K562 (cell line): ENCODE measurements at regions not wholly inside any gene's neighbourhood (a gene's known extent, or its start where the extent isn't known, plus 50 kb on each side); places are given as distances from the start of the nearest gene placed in this dataset.

Experiments used
- ATAC-seq: fragments of 200-7000 bp; cut with Tn5 transposase; 3 replicates; pipeline ENCODE4 v1.9.1; 2020; ENCODE audit warnings: moderate library complexity
- BruUV-seq: library from RNA; stranded (reverse); fragments of 400-500 nt; replicated peaks from 2 replicates; lab custom pipeline; 2021; lab: Mats Ljungman, UMichigan
- CTCF ChIA-PET: fragments of 300-600 bp; formaldehyde crosslinking; extraction: SDS; loops from one replicate; lab custom pipeline; 2021; ENCODE audit warnings: low intra/inter-chr PET ratio; lab: Yijun Ruan, JAX
- POLR2A ChIA-PET: fragments of 300-600, 350-650 bp; sonication (Branson Sonifier 250); formaldehyde crosslinking; extraction: SDS; loops from one replicate; lab custom pipeline; 2021; ENCODE audit warnings: antibody characterized with exemption, inconsistent platforms; lab: Yijun Ruan, JAX
- DNase-seq, 4 experiments: peaks; one replicate each; pipeline versions ENCODE4 v3.0.0 to v3.0.0-alpha.2; 2011 to 2018; ENCODE audit warnings: low spot score in 3 of 4, mixed read lengths in 3 of 4; ENCODE audit errors: extremely low read depth in 1 of 4
- FAIRE-seq: peaks from 2 replicates; lab custom pipeline; 2011; peaks lifted over from hg19 to GRCh38; lab: Jason Lieb, UNC
- H2AFZ ChIP-seq: 2 replicates; pipeline ENCODE4 v1.6.0; 2011; ENCODE audit warnings: low read depth, low read length, control low read depth, inconsistent platforms
- H3K27ac ChIP-seq: fragments of 200-600 bp; 3 replicates; pipeline ENCODE4 v1.8.0; 2011; ENCODE audit warnings: low read depth, mild to moderate bottlenecking, control low read depth, inconsistent platforms, low read length, moderate library complexity, mixed read lengths; ENCODE audit errors: extremely low read depth
- H3K27me3 ChIP-seq, 2 experiments: fragments of 300-600 bp in 1 of 2; 2 replicates in 1 of 2; 3 replicates in 1 of 2; pipeline versions ENCODE4 v1.6.0 to v1.8.0; 2011; ENCODE audit warnings: inconsistent platforms in 2 of 2, low read length in 2 of 2, mild to moderate bottlenecking in 1 of 2, mixed read lengths in 1 of 2, moderate library complexity in 1 of 2; ENCODE audit not compliant: control insufficient read depth in 2 of 2, insufficient read depth in 2 of 2
- H3K36me3 ChIP-seq: fragments of 300-600 bp; 3 replicates; pipeline ENCODE4 v1.8.0; 2011; ENCODE audit warnings: mild to moderate bottlenecking, low read length, inconsistent platforms; ENCODE audit not compliant: control insufficient read depth, insufficient read depth
- H3K4me1 ChIP-seq, 2 experiments: fragments of 200-600 bp in 1 of 2; replicated peaks in 1 of 2; 2 replicates in 1 of 2; 3 replicates in 1 of 2; pipeline versions ENCODE4 v1.5.1 to v1.8.0; 2011; ENCODE audit warnings: inconsistent platforms in 2 of 2, low read length in 2 of 2, mild to moderate bottlenecking in 1 of 2, mixed read lengths in 1 of 2, moderate library complexity in 1 of 2; ENCODE audit not compliant: control insufficient read depth in 2 of 2, insufficient read depth in 2 of 2
- H3K4me2 ChIP-seq: 2 replicates; pipeline ENCODE4 v1.6.1; 2011; ENCODE audit warnings: low read length, control low read depth, inconsistent platforms, mixed read lengths; ENCODE audit not compliant: insufficient read depth
- H3K4me3 ChIP-seq: fragments of 200-600 bp; sonication (generic), shearing (Covaris generic); 2 replicates; pipeline ENCODE4 v1.5.1; 2016; ENCODE audit warnings: control low read depth, inconsistent platforms
- H3K79me2 ChIP-seq: fragments of 200-600 bp; 3 replicates; pipeline ENCODE4 v1.8.0; 2011; ENCODE audit warnings: low read length, inconsistent platforms; ENCODE audit not compliant: control insufficient read depth, insufficient read depth
- H3K9ac ChIP-seq, 2 experiments: 2 replicates each; pipeline versions ENCODE4 v1.6.0 to v1.6.1; 2011; ENCODE audit warnings: low read depth in 2 of 2, low read length in 2 of 2, control low read depth in 1 of 2, inconsistent platforms in 1 of 2, mild to moderate bottlenecking in 1 of 2, mixed read lengths in 1 of 2; ENCODE audit not compliant: insufficient read depth in 1 of 2
- H3K9me1 ChIP-seq: one replicate; pipeline ENCODE4 v1.6.0; 2011; ENCODE audit warnings: inconsistent platforms, mild to moderate bottlenecking, low read length, moderate library complexity; ENCODE audit not compliant: control insufficient read depth, insufficient read depth
- H3K9me3 ChIP-seq: replicated peaks from 2 replicates; pipeline ENCODE4 v1.5.1; 2011; ENCODE audit warnings: low read depth, low read length, inconsistent platforms; ENCODE audit not compliant: control insufficient read depth, insufficient read depth
- H4K20me1 ChIP-seq: replicated peaks from 2 replicates; pipeline ENCODE4 v1.6.1; 2011; ENCODE audit warnings: low read length, inconsistent platforms, mixed read lengths; ENCODE audit not compliant: control insufficient read depth, insufficient read depth
- CSDE1 ChIP-seq, 2 experiments: fragments of 450-650 bp; IDR thresholded peaks; 2 replicates each; pipeline ENCODE4 v1.6.1; 2016; ENCODE audit warnings: mild to moderate bottlenecking in 1 of 2
- IRF2 ChIP-seq: sonication (generic); formaldehyde crosslinking; IDR thresholded peaks from 2 replicates; pipeline ENCODE4 v1.8.1; 2022; ENCODE audit warnings: mild to moderate bottlenecking, missing genetic modification reagents
- OTX1 ChIP-seq: fragments of 450-650 bp; formaldehyde crosslinking; IDR thresholded peaks from 2 replicates; pipeline ENCODE4 v1.4.0; 2022; ENCODE audit warnings: mild to moderate bottlenecking
- POLR2B ChIP-seq: fragments of 450-650 bp; IDR thresholded peaks from 2 replicates; pipeline ENCODE4 v1.6.1; 2018; ENCODE audit warnings: low read depth; ENCODE audit not compliant: partially characterized antibody
- WGBS: fragments of 100-300 bp; shearing (Covaris generic); methylation state at CpG from one replicate; pipeline ENCODE4 v1.1.6; 2016; ENCODE audit warnings: low coverage, mixed read lengths; ENCODE audit not compliant: insufficient coverage; ENCODE audit errors: missing lambda C conversion rate; 5-methylcytosine and 5-hydroxymethylcytosine counted together
- in situ Hi-C: fragments of 300-500 bp; cut with MboI; formaldehyde crosslinking; loops from 4 replicates; pipeline ENCODE4 v1.15.0; 2018; ENCODE audit warnings: inconsistent platforms, mixed read lengths
- intact Hi-C: fragments of 100-400 bp; cut with micrococcal nuclease; formaldehyde crosslinking; loops from 2 replicates; pipeline ENCODE4 v1.14.2; 2022
- TF ChIP-seq, protein P1 (sequence below): sonication (generic); formaldehyde crosslinking; IDR thresholded peaks from 2 replicates; pipeline ENCODE4 v1.8.0; 2022; ENCODE audit warnings: mild to moderate bottlenecking, missing genetic modification reagents
- TF ChIP-seq, protein P2 (sequence below): fragments of 450-650 bp; IDR thresholded peaks from 2 replicates; pipeline ENCODE4 v1.6.1; 2014; ENCODE audit warnings: low read depth, mild to moderate bottlenecking, moderate library complexity, borderline replicate concordance
- TF ChIP-seq, protein P3 (sequence below): fragments of 450-650 bp; formaldehyde crosslinking; conservative IDR thresholded peaks from 2 replicates; pipeline ENCODE4 v1.4.0; 2022; ENCODE audit warnings: mild to moderate bottlenecking, missing genetic modification characterization

DNA sequence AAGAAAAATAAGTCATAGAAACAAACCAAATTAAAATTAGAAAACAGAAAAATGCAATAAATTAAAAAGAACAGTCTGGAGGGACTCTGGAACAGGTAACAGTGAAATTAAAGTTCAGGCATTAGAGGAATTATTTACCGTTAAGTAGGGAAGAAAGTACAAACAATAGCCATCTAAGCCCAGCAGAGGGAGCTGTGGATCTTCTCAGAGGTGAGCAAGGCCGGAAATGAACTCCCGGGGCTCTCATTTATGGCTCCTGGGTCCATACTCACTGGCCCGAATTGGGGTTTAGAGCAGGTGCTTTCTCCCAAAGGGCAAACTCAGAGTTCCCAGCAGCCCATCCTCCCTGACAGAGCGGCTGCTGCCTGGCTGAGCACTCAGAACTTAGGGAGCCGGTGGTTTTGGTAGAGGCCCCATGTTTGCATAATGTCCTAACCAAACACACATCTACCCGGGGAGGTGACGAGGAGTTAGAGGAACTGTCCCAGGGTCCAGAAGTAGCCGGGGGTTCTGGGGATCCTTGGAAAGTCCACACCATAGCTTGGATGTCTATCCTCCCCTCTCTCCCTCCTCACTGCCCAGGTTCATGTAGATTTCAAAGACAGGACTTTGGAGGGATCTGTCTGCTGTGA is 87.8 kb upstream of the VPREB1 start (continued):
- TF ChIP-seq, protein P1, sequence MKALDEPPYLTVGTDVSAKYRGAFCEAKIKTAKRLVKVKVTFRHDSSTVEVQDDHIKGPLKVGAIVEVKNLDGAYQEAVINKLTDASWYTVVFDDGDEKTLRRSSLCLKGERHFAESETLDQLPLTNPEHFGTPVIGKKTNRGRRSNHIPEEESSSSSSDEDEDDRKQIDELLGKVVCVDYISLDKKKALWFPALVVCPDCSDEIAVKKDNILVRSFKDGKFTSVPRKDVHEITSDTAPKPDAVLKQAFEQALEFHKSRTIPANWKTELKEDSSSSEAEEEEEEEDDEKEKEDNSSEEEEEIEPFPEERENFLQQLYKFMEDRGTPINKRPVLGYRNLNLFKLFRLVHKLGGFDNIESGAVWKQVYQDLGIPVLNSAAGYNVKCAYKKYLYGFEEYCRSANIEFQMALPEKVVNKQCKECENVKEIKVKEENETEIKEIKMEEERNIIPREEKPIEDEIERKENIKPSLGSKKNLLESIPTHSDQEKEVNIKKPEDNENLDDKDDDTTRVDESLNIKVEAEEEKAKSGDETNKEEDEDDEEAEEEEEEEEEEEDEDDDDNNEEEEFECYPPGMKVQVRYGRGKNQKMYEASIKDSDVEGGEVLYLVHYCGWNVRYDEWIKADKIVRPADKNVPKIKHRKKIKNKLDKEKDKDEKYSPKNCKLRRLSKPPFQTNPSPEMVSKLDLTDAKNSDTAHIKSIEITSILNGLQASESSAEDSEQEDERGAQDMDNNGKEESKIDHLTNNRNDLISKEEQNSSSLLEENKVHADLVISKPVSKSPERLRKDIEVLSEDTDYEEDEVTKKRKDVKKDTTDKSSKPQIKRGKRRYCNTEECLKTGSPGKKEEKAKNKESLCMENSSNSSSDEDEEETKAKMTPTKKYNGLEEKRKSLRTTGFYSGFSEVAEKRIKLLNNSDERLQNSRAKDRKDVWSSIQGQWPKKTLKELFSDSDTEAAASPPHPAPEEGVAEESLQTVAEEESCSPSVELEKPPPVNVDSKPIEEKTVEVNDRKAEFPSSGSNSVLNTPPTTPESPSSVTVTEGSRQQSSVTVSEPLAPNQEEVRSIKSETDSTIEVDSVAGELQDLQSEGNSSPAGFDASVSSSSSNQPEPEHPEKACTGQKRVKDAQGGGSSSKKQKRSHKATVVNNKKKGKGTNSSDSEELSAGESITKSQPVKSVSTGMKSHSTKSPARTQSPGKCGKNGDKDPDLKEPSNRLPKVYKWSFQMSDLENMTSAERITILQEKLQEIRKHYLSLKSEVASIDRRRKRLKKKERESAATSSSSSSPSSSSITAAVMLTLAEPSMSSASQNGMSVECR = no peak

DNA sequence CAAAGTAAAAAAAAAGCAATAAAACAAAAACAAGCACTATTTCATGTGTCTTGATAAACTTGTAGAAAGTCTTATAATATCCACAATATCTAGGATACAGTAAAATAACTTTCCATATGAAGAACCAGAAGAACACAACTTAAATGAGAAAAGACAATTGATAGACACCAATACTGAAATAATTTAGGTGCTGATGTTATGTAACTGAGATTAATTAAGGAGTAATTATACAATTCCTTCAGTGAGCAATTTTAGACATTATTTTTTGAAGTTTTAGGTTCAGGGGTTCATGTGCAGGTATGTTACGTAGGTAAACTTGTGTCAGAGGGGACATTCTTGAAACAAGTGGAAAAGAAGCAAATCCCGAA is 88.3 kb upstream of the VPREB1 start:
- Histone ChIP-seq H3K9me3 (no peaks in the 10 kb centered on the region), H3K36me3 (no peaks in the 10 kb centered on the region), H3K79me2 (no peaks in the 10 kb centered on the region), H3K4me2 (no peak overlapping the region), H2AFZ (peak overlapping the region; percentile 92; the same call in 1 of the 2 replicates), H4K20me1 (no peaks in the 10 kb centered on the region), H3K4me1 (peaks cover 0 to 4% of the 10 kb centered on the region in 2 experiments; a peak in 1 of 5 replicates), H3K27ac (no peak overlapping the region), H3K9ac (no peak overlapping the region), H3K9me1 (no peaks in the 10 kb centered on the region), H3K4me3 (no peak overlapping the region), H3K27me3 (peaks cover 8 to 12% of the 10 kb centered on the region in 2 experiments)
- in situ Hi-C loops = no loop called here
- FAIRE-seq = no peak
- BruUV-seq = no TSS peak
- 38% methylated on average over 2 of the region's 2 CpGs for WGBS
- CTCF ChIA-PET = interaction anchor here (0.7 to 2.3 kb wide), 15 partner anchors 10 to 201 kb away, joined by 3 to 14 read pairs (median 5); no protein-coding TSS in a partner anchor
- POLR2A ChIA-PET = interaction anchor here (0.6 to 3.7 kb wide), 13 partner anchors 9 to 222 kb away, joined by 3 to 17 read pairs (median 4); no protein-coding TSS in a partner anchor
- no peak for ATAC-seq
- intact Hi-C loops = loop anchor here (1.0 kb wide), 2 partner anchors 39 to 50 kb away; no protein-coding TSS in a partner anchor
- no peak for DNase-seq
- TF ChIP-seq, protein P2, sequence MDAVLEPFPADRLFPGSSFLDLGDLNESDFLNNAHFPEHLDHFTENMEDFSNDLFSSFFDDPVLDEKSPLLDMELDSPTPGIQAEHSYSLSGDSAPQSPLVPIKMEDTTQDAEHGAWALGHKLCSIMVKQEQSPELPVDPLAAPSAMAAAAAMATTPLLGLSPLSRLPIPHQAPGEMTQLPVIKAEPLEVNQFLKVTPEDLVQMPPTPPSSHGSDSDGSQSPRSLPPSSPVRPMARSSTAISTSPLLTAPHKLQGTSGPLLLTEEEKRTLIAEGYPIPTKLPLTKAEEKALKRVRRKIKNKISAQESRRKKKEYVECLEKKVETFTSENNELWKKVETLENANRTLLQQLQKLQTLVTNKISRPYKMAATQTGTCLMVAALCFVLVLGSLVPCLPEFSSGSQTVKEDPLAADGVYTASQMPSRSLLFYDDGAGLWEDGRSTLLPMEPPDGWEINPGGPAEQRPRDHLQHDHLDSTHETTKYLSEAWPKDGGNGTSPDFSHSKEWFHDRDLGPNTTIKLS = no peak
- TF ChIP-seq OTX1 (CRISPR knock-in tag) (no peak), POLR2B (no peak), IRF2 (CRISPR knock-in tag) (no peak), CSDE1 (IDR thresholded peaks at IDR 0.05) (peak in 1 of 2 experiments; percentile 56; a peak in 1 of 4 replicates)
- TF ChIP-seq, protein P3, sequence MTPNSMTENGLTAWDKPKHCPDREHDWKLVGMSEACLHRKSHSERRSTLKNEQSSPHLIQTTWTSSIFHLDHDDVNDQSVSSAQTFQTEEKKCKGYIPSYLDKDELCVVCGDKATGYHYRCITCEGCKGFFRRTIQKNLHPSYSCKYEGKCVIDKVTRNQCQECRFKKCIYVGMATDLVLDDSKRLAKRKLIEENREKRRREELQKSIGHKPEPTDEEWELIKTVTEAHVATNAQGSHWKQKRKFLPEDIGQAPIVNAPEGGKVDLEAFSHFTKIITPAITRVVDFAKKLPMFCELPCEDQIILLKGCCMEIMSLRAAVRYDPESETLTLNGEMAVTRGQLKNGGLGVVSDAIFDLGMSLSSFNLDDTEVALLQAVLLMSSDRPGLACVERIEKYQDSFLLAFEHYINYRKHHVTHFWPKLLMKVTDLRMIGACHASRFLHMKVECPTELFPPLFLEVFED (CRISPR knock-in tag) = no peak
